Gastrocnemius medialis (tissue), 4 donors: ENCODE measurements at regions not wholly inside any gene's neighbourhood (a gene's known extent, or its start where the extent isn't known, plus 50 kb on each side); places are given as distances from the start of the nearest gene placed in this dataset.

Experiments used
- CTCF ChIP-seq, 5 experiments: fragments of 450-650 bp in 3 of 5; fragments of 200-600 bp in 2 of 5; sonication (generic) in 2 of 5; IDR thresholded peaks in 4 of 5; conservative IDR thresholded peaks in 1 of 5; 1 replicate in 4 of 5; 2 replicates in 1 of 5; pipeline ENCODE4 v1.5.1; 2016 to 2019; ENCODE audit warnings: antibody characterized with exemption in 5 of 5, mild to moderate bottlenecking in 3 of 5, moderate library complexity in 3 of 5
- POLR2A ChIP-seq, 2 donors: fragments of 450-650 bp; IDR thresholded peaks; one replicate each; pipeline ENCODE4 v1.6.1; 2017; ENCODE audit warnings: antibody characterized with exemption in 2 of 2, mild to moderate bottlenecking in 2 of 2, moderate library complexity in 2 of 2

- TF ChIP-seq CTCF (IDR thresholded peaks at IDR 0.05 in 4 of 5, conservative IDR thresholded peaks at IDR 0.05 in 1 of 5) (no peak), POLR2A (IDR thresholded peaks at IDR 0.05) (no peak)
Measured at GRCh38 chr9:115590011-115590410, 472.1 kb upstream of the TNC start.
